ENCODE measurements at regions not wholly inside any gene's neighbourhood (a gene's known extent, or its start where the extent isn't known, plus 50 kb on each side); places are given as distances from the start of the nearest gene placed in this dataset.

- no peak for TF ChIP-seq CTCF (IDR thresholded peaks at IDR 0.05; ENCODE audit: low read depth, low read length)
- TF ChIP-seq EZH2phosphoT487 (IDR thresholded peaks at IDR 0.05; ENCODE audit: low read depth), result no peak
Observed at GRCh38 chr11:25824688-25825087, 507.2 kb upstream of the ANO3 start.
